ENCODE measurements at regions not wholly inside any gene's neighbourhood (a gene's known extent, or its start where the extent isn't known, plus 50 kb on each side); places are given as distances from the start of the nearest gene placed in this dataset.
"Not testable (repeated sequence)": the region's sequence is repeated elsewhere in the genome, so short reads cannot be mapped to it uniquely, and the experiment has no call there.

GRCh38 chr9:74147906-74148305, 349.2 kb upstream of the RORB start:
- BruUV-seq (replicated peaks) = no TSS peak

DNA sequence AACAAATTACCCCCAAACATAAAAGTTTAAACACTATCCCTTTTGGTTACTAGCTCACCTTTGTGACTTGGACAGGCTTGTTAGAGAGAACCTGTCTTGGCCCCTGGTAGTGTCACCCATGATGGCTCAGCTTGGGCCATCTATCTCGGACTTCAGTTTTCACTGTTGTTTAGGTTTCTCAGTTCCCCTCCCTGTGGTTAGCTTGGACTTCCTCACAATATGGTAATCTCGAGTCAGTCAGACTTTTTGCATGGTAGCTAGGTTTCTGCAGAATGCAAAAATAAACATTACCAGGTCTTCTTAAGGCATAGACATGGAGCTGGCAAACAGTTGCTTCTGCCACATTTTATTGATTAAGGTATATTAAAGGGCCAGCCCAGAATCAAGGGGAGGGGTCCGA, 324.3 kb upstream of the RORB start:
- Mint-ChIP-seq H3K4me3 (ENCODE audit: unreplicated experiment) (no peak overlapping the region), H3K36me3 (ENCODE audit: insufficient read depth, unreplicated experiment) (no peaks in the 10 kb centered on the region), H3K4me1 (ENCODE audit: low read depth, unreplicated experiment) (no peaks in the 10 kb centered on the region), H3K27me3 (ENCODE audit: insufficient read depth, unreplicated experiment) (no peaks in the 10 kb centered on the region), H3K27ac (ENCODE audit: unreplicated experiment) (no peak overlapping the region), H3K9me3 (ENCODE audit: unreplicated experiment) (no peaks in the 10 kb centered on the region)
- intact Hi-C loops (cut with micrococcal nuclease; ENCODE audit: unreplicated experiment) = no loop called here
- ChIA-PET CTCF (no interaction called here), POLR2A (no interaction called here)
- Histone ChIP-seq H3K9me3 (no peaks in the 10 kb centered on the region), H3K27me3 (replicated peaks; ENCODE audit: control insufficient read depth, insufficient read depth, low read length) (no peaks in the 10 kb centered on the region), H3K4me1 (no peaks in the 10 kb centered on the region), H3K36me3 (ENCODE audit: control insufficient read depth, insufficient read depth, low read length) (no peaks in the 10 kb centered on the region), H3K4me3 (ENCODE audit: low read depth, low read length) (no peak overlapping the region)
- BruUV-seq (replicated peaks) = no TSS peak
- TF ChIP-seq CTCF (IDR thresholded peaks at IDR 0.05; ENCODE audit: insufficient read depth in 1 of 2, low read depth in 1 of 2, low read length in 1 of 2, severe bottlenecking in 1 of 2, unreplicated experiment in 1 of 2) = no peak
- no peak for DNase-seq

More at GRCh38 chr9:74147906-74148305, 349.2 kb upstream of the RORB start:
- no peak overlapping the region for H3K27ac Mint-ChIP-seq (ENCODE audit: unreplicated experiment)
- Histone ChIP-seq H3K4me1 (no peaks in the 10 kb centered on the region), H3K36me3 (ENCODE audit: control insufficient read depth, insufficient read depth, low read length) (no peaks in the 10 kb centered on the region), H3K9me3 (no peaks in the 10 kb centered on the region), H3K27me3 (replicated peaks; ENCODE audit: control insufficient read depth, insufficient read depth, low read length) (no peaks in the 10 kb centered on the region), H3K4me3 (ENCODE audit: low read depth, low read length) (no peak overlapping the region)
- H3K4me1 Mint-ChIP-seq (ENCODE audit: low read depth, unreplicated experiment) = no peaks in the 10 kb centered on the region
- POLR2A ChIA-PET = no interaction called here
- CTCF ChIA-PET = no interaction called here
- intact Hi-C loops (cut with micrococcal nuclease; ENCODE audit: unreplicated experiment) = no loop called here
- H3K36me3 Mint-ChIP-seq (ENCODE audit: insufficient read depth, unreplicated experiment) = no peaks in the 10 kb centered on the region
- no peak for TF ChIP-seq CTCF (IDR thresholded peaks at IDR 0.05; ENCODE audit: insufficient read depth in 1 of 2, low read depth in 1 of 2, low read length in 1 of 2, severe bottlenecking in 1 of 2, unreplicated experiment in 1 of 2)
- no peak for DNase-seq
- no peaks in the 10 kb centered on the region for H3K27me3 Mint-ChIP-seq (ENCODE audit: insufficient read depth, unreplicated experiment)
- H3K9me3 Mint-ChIP-seq (ENCODE audit: unreplicated experiment) = no peaks in the 10 kb centered on the region
- H3K4me3 Mint-ChIP-seq (ENCODE audit: unreplicated experiment) = no peak overlapping the region

- Mint-ChIP-seq H3K4me1 (ENCODE audit: low read depth, unreplicated experiment) (no peaks in the 10 kb centered on the region), H3K27ac (ENCODE audit: unreplicated experiment) (no peak overlapping the region), H3K36me3 (ENCODE audit: insufficient read depth, unreplicated experiment) (no peaks in the 10 kb centered on the region), H3K4me3 (ENCODE audit: unreplicated experiment) (no peak overlapping the region), H3K9me3 (ENCODE audit: unreplicated experiment) (no peaks in the 10 kb centered on the region), H3K27me3 (ENCODE audit: insufficient read depth, unreplicated experiment) (no peaks in the 10 kb centered on the region)
- no peak for TF ChIP-seq CTCF (IDR thresholded peaks at IDR 0.05; ENCODE audit: insufficient read depth in 1 of 2, low read depth in 1 of 2, low read length in 1 of 2, severe bottlenecking in 1 of 2, unreplicated experiment in 1 of 2)
- Histone ChIP-seq H3K36me3 (ENCODE audit: control insufficient read depth, insufficient read depth, low read length) (no peaks in the 10 kb centered on the region), H3K4me1 (no peaks in the 10 kb centered on the region), H3K27me3 (replicated peaks; ENCODE audit: control insufficient read depth, insufficient read depth, low read length) (no peaks in the 10 kb centered on the region), H3K9me3 (no peaks in the 10 kb centered on the region), H3K4me3 (ENCODE audit: low read depth, low read length) (no peak overlapping the region)
- ChIA-PET CTCF (no interaction called here), POLR2A (no interaction called here)
- no peak for DNase-seq
- intact Hi-C loops (cut with micrococcal nuclease; ENCODE audit: unreplicated experiment) = no loop called here
- BruUV-seq (replicated peaks) = no TSS peak
Observed at GRCh38 chr9:74173284-74173683, 323.9 kb upstream of the RORB start.

GRCh38 chr9:74197771-74198170, 299.4 kb upstream of the RORB start:
- H3K36me3 Mint-ChIP-seq (ENCODE audit: insufficient read depth, unreplicated experiment); H3K4me3 ChIP-seq (ENCODE audit: low read depth, low read length); H3K4me1 ChIP-seq; BruUV-seq (replicated peaks); H3K4me1 Mint-ChIP-seq (ENCODE audit: low read depth, unreplicated experiment); CTCF ChIA-PET; H3K36me3 ChIP-seq (ENCODE audit: control insufficient read depth, insufficient read depth, low read length); DNase-seq; H3K27me3 ChIP-seq (replicated peaks; ENCODE audit: control insufficient read depth, insufficient read depth, low read length); H3K9me3 Mint-ChIP-seq (ENCODE audit: unreplicated experiment); H3K9me3 ChIP-seq; H3K27me3 Mint-ChIP-seq (ENCODE audit: insufficient read depth, unreplicated experiment); H3K4me3 Mint-ChIP-seq (ENCODE audit: unreplicated experiment); POLR2A ChIA-PET; H3K27ac Mint-ChIP-seq (ENCODE audit: unreplicated experiment); intact Hi-C loops (cut with micrococcal nuclease; ENCODE audit: unreplicated experiment): not testable (repeated sequence)

All from Caco-2 (cell line).